H9 (cell line): ENCODE measurements at regions not wholly inside any gene's neighbourhood (a gene's known extent, or its start where the extent isn't known, plus 50 kb on each side); places are given as distances from the start of the nearest gene placed in this dataset.

Source experiments
- DNase-seq: peaks from one replicate; pipeline ENCODE4 v3.0.0-alpha.2; 2017
- H2AFZ ChIP-seq: one replicate; pipeline ENCODE4 v1.6.1; 2013; ENCODE audit warnings: mild to moderate bottlenecking, low read length, control low read depth, moderate library complexity
- H2AK5ac ChIP-seq: 2 replicates; pipeline ENCODE4 v1.6.1; 2013; ENCODE audit warnings: low read length, control low read depth, mixed read lengths; ENCODE audit not compliant: insufficient read length
- H2BK120ac ChIP-seq: one replicate; pipeline ENCODE4 v1.6.1; 2013; ENCODE audit warnings: low read depth, mild to moderate bottlenecking, low read length, control low read depth, inconsistent platforms; ENCODE audit not compliant: poor library complexity, severe bottlenecking
- H2BK12ac ChIP-seq: 2 replicates; pipeline ENCODE4 v1.6.1; 2013; ENCODE audit warnings: low read length, control low read depth, mixed read lengths, low read depth; ENCODE audit not compliant: insufficient read length
- H2BK15ac ChIP-seq: 2 replicates; pipeline ENCODE4 v1.6.1; 2013; ENCODE audit warnings: low read depth, low read length, control low read depth
- H2BK20ac ChIP-seq: one replicate; pipeline ENCODE4 v1.6.1; 2013; ENCODE audit warnings: low read depth, mild to moderate bottlenecking, low read length, control low read depth, inconsistent platforms; ENCODE audit not compliant: poor library complexity, severe bottlenecking
- H2BK5ac ChIP-seq: 2 replicates; pipeline ENCODE4 v1.6.1; 2013; ENCODE audit warnings: low read length, control low read depth, mixed read lengths; ENCODE audit not compliant: insufficient read length
- H3K14ac ChIP-seq: 2 replicates; pipeline ENCODE4 v1.6.1; 2013; ENCODE audit warnings: low read length, control low read depth; ENCODE audit not compliant: insufficient read depth
- H3K18ac ChIP-seq: 2 replicates; pipeline ENCODE4 v1.6.1; 2013; ENCODE audit warnings: low read depth, mild to moderate bottlenecking, mixed read lengths, low read length, control low read depth; ENCODE audit not compliant: insufficient read length
- H3K23ac ChIP-seq: 2 replicates; pipeline ENCODE4 v1.6.1; 2013; ENCODE audit warnings: low read length, control low read depth, mixed read lengths, low read depth; ENCODE audit not compliant: insufficient read length
- H3K23me2 ChIP-seq: 2 replicates; pipeline ENCODE4 v1.6.1; 2013; ENCODE audit warnings: low read depth, mild to moderate bottlenecking, mixed read lengths, low read length, control low read depth; ENCODE audit not compliant: insufficient read length, poor library complexity, severe bottlenecking
- H3K27ac ChIP-seq: 2 replicates; pipeline ENCODE4 v1.5.1; 2013; ENCODE audit warnings: low read length, control low read depth, mixed read lengths, low read depth; ENCODE audit not compliant: insufficient read length
- H3K27me3 ChIP-seq: 2 replicates; pipeline ENCODE4 v1.6.1; 2013; ENCODE audit warnings: low read length, control low read depth, inconsistent platforms; ENCODE audit not compliant: insufficient read depth
- H3K4ac ChIP-seq: 2 replicates; pipeline ENCODE4 v1.6.1; 2013; ENCODE audit warnings: low read depth, mild to moderate bottlenecking, control low read depth, inconsistent platforms, low read length, moderate library complexity
- H3K4me1 ChIP-seq: 2 replicates; pipeline ENCODE4 v1.6.1; 2013; ENCODE audit warnings: low read length, control low read depth, inconsistent platforms; ENCODE audit not compliant: insufficient read depth
- H3K4me2 ChIP-seq: 2 replicates; pipeline ENCODE4 v1.6.1; 2013; ENCODE audit warnings: low read length, control low read depth, mixed read lengths; ENCODE audit not compliant: insufficient read length, insufficient read depth
- H3K56ac ChIP-seq: 2 replicates; pipeline ENCODE4 v1.6.1; 2013; ENCODE audit warnings: low read depth, mild to moderate bottlenecking, mixed read lengths, low read length, control low read depth; ENCODE audit not compliant: insufficient read length
- H3K79me1 ChIP-seq: 2 replicates; pipeline ENCODE4 v1.6.1; 2013; ENCODE audit warnings: low read depth, mild to moderate bottlenecking, moderate library complexity, low read length, control low read depth, inconsistent platforms; ENCODE audit not compliant: insufficient read depth, poor library complexity, severe bottlenecking
- H3K79me2 ChIP-seq: 2 replicates; pipeline ENCODE4 v1.6.1; 2013; ENCODE audit warnings: low read length, control low read depth, inconsistent platforms; ENCODE audit not compliant: insufficient read depth
- H3K9ac ChIP-seq: 2 replicates; pipeline ENCODE4 v1.6.1; 2013; ENCODE audit warnings: low read length, control low read depth, mixed read lengths; ENCODE audit not compliant: insufficient read length; ENCODE audit errors: extremely low read depth
- H3K9me3 ChIP-seq: one replicate; pipeline ENCODE4 v1.6.1; 2013; ENCODE audit warnings: low read depth, low read length, inconsistent platforms; ENCODE audit not compliant: control insufficient read depth
- H3T11ph ChIP-seq: one replicate; pipeline ENCODE4 v1.6.1; 2013; ENCODE audit warnings: mild to moderate bottlenecking, low read length, control low read depth, inconsistent platforms
- H4K20me1 ChIP-seq: one replicate; pipeline ENCODE4 v1.6.1; 2013; ENCODE audit not compliant: control insufficient read depth, insufficient read length, insufficient read depth
- H4K5ac ChIP-seq: 2 replicates; pipeline ENCODE4 v1.6.1; 2013; ENCODE audit warnings: low read depth, mild to moderate bottlenecking, mixed read lengths, low read length, control low read depth; ENCODE audit not compliant: insufficient read length
- H4K8ac ChIP-seq: replicated peaks from 2 replicates; pipeline ENCODE4 v1.6.1; 2013; ENCODE audit warnings: low read length, control low read depth, mixed read lengths, low read depth; ENCODE audit not compliant: insufficient read length
- H4K91ac ChIP-seq: 2 replicates; pipeline ENCODE4 v1.6.1; 2013; ENCODE audit warnings: low read depth, mild to moderate bottlenecking, moderate library complexity, mixed read lengths, low read length, control low read depth; ENCODE audit not compliant: insufficient read length
- H3K27ac Mint-ChIP-seq, 3 experiments: 2 replicates in 2 of 3; 3 replicates in 1 of 3; pipeline ENCODE4 v1.8.0; 2020 to 2021; ENCODE audit warnings: mixed read lengths in 3 of 3, mild to moderate bottlenecking in 1 of 3, moderate library complexity in 1 of 3
- H3K27me3 Mint-ChIP-seq: 2 replicates; pipeline ENCODE4 v1.8.0; 2021; ENCODE audit warnings: low read depth, mild to moderate bottlenecking, moderate library complexity, mixed read lengths
- H3K36me3 Mint-ChIP-seq, 3 experiments: 2 replicates in 2 of 3; 3 replicates in 1 of 3; pipeline ENCODE4 v1.8.0; 2020 to 2021; ENCODE audit warnings: low read depth in 3 of 3, mixed read lengths in 3 of 3; ENCODE audit not compliant: insufficient read depth in 1 of 3
- H3K4me1 Mint-ChIP-seq, 2 experiments: 2 replicates each; pipeline ENCODE4 v1.8.0; 2020; ENCODE audit warnings: mixed read lengths in 2 of 2
- H3K4me3 Mint-ChIP-seq, 2 experiments: 2 replicates in 1 of 2; 3 replicates in 1 of 2; pipeline ENCODE4 v1.8.0; 2020 to 2021; ENCODE audit warnings: mild to moderate bottlenecking in 2 of 2, mixed read lengths in 2 of 2, moderate library complexity in 1 of 2
- H3K9me3 Mint-ChIP-seq, 2 experiments: 2 replicates in 1 of 2; 3 replicates in 1 of 2; pipeline ENCODE4 v1.8.0; 2020; ENCODE audit warnings: mild to moderate bottlenecking in 2 of 2, mixed read lengths in 2 of 2, moderate library complexity in 1 of 2
- WGBS: extraction: QIAGEN DNeasy Blood & Tissue Kit; methylation state at CpG from one replicate; pipeline ENCODE4 v1.1.7; 2013; ENCODE audit warnings: missing lambda C conversion rate, low lambda C conversion rate, mixed read lengths; ENCODE audit not compliant: insufficient read length; ENCODE audit errors: extremely low coverage; 5-methylcytosine and 5-hydroxymethylcytosine counted together
- TF ChIP-seq, protein P1 (sequence below): fragments of 200-600 bp; sonication (generic); conservative IDR thresholded peaks from 3 replicates; pipeline ENCODE4 v1.8.0; 2021; ENCODE audit warnings: antibody characterized with exemption, mild to moderate bottlenecking

DNA sequence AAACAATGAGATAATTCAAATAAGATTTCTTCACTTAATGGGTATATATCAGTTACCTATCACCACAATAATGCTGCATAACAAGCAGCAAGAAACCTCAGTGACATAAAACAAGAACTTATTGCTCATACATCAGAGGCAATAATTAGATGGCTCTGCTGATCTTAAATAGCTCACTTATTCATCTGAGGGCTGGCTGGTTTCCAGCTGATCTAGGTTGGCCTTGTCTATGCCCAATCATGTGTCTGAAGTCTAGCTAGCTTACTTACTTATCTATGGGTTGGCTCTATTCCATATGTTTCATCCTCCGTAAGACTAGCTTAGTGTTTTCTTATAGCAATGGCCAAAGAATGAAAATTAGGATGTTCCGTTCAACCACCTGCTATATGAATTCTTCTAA is 109.4 kb upstream of the AGTR1 start:
- H3K14ac ChIP-seq, result no peak overlapping the region
- H2BK120ac ChIP-seq, result no peak overlapping the region
- no peak overlapping the region for H2BK15ac ChIP-seq
- H3K9ac ChIP-seq, result no peak overlapping the region
- H3K4me3 Mint-ChIP-seq, result no peak overlapping the region
- H3K4ac ChIP-seq, result no peak overlapping the region
- H4K8ac ChIP-seq, result no peak overlapping the region
- no peaks in the 10 kb centered on the region for H3K36me3 Mint-ChIP-seq
- no peak overlapping the region for H2BK12ac ChIP-seq
- H3K23ac ChIP-seq, result no peak overlapping the region
- no peak overlapping the region for H2BK20ac ChIP-seq
- no peaks in the 10 kb centered on the region for H3K23me2 ChIP-seq
- H3K18ac ChIP-seq, result no peak overlapping the region
- H3K27ac Mint-ChIP-seq, result no peak overlapping the region; a peak in 1 of 7 replicates
- no peaks in the 10 kb centered on the region for H4K20me1 ChIP-seq
- H3K9me3 Mint-ChIP-seq, result no peaks in the 10 kb centered on the region
- H3K79me1 ChIP-seq, result no peaks in the 10 kb centered on the region
- no peaks in the 10 kb centered on the region for H3K79me2 ChIP-seq
- no peak for DNase-seq
- WGBS, result no CpG with 5 or more reads among the region's 2 CpGs
- H2AFZ ChIP-seq, result no peak overlapping the region
- no peaks in the 10 kb centered on the region for H3K27me3 ChIP-seq
- H4K91ac ChIP-seq, result no peak overlapping the region
- H3K4me1 Mint-ChIP-seq, result no peaks in the 10 kb centered on the region
- no peak overlapping the region for H3K56ac ChIP-seq
- TF ChIP-seq, protein P1, sequence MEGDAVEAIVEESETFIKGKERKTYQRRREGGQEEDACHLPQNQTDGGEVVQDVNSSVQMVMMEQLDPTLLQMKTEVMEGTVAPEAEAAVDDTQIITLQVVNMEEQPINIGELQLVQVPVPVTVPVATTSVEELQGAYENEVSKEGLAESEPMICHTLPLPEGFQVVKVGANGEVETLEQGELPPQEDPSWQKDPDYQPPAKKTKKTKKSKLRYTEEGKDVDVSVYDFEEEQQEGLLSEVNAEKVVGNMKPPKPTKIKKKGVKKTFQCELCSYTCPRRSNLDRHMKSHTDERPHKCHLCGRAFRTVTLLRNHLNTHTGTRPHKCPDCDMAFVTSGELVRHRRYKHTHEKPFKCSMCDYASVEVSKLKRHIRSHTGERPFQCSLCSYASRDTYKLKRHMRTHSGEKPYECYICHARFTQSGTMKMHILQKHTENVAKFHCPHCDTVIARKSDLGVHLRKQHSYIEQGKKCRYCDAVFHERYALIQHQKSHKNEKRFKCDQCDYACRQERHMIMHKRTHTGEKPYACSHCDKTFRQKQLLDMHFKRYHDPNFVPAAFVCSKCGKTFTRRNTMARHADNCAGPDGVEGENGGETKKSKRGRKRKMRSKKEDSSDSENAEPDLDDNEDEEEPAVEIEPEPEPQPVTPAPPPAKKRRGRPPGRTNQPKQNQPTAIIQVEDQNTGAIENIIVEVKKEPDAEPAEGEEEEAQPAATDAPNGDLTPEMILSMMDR, result no peak
- no peaks in the 10 kb centered on the region for H3K27me3 Mint-ChIP-seq
- no peak overlapping the region for H3K27ac ChIP-seq
- H3K9me3 ChIP-seq, result no peaks in the 10 kb centered on the region
- H4K5ac ChIP-seq, result no peak overlapping the region
- no peaks in the 10 kb centered on the region for H3K4me1 ChIP-seq
- no peak overlapping the region for H2BK5ac ChIP-seq
- no peak overlapping the region for H2AK5ac ChIP-seq
- no peak overlapping the region for H3K4me2 ChIP-seq
- H3T11ph ChIP-seq, result no peak overlapping the region
